OCI-LY3 (cell line): ENCODE measurements at regions not wholly inside any gene's neighbourhood (a gene's known extent, or its start where the extent isn't known, plus 50 kb on each side); places are given as distances from the start of the nearest gene placed in this dataset.

Experiments used
- H2AFZ ChIP-seq: fragments of 200-600, 300-600 bp; shearing (Covaris generic); 2 replicates; pipeline ENCODE4 v1.6.0; 2014; ENCODE audit warnings: antibody characterized with exemption, low read depth, low read length
- H3K27ac ChIP-seq: fragments of 200-600, 300-600 bp; sonication (generic); 2 replicates; pipeline ENCODE4 v1.5.1; 2014; ENCODE audit warnings: mild to moderate bottlenecking, low read length, moderate library complexity, mixed read lengths
- H3K27me3 ChIP-seq: fragments of 200-600, 300-600 bp; sonication (generic); 2 replicates; pipeline ENCODE4 v1.6.1; 2014; ENCODE audit warnings: low read depth, low read length, mixed read lengths
- H3K36me3 ChIP-seq: fragments of 200-600, 300-600 bp; sonication (generic); replicated peaks from 2 replicates; pipeline ENCODE3; 2014; ENCODE audit warnings: low read depth, low read length, mixed read lengths
- H3K4me1 ChIP-seq: fragments of 300-600, 200-600 bp; sonication (generic); 2 replicates; pipeline ENCODE4 v1.6.1; 2014; ENCODE audit warnings: low read length, mixed read lengths
- H3K4me2 ChIP-seq: fragments of 200-600, 300-600 bp; sonication (generic); 2 replicates; pipeline ENCODE4 v1.6.1; 2014; ENCODE audit warnings: low read length, mixed read lengths
- H3K4me3 ChIP-seq: fragments of 300-600, 200-600 bp; sonication (generic); 2 replicates; pipeline ENCODE4 v1.5.1; 2014; ENCODE audit warnings: antibody characterized with exemption, mild to moderate bottlenecking, low read length, moderate library complexity
- H3K79me2 ChIP-seq: fragments of 300-600, 200-600 bp; shearing (Covaris generic); 2 replicates; pipeline ENCODE4 v1.6.1; 2014; ENCODE audit warnings: mild to moderate bottlenecking, low read length, mixed read lengths
- H3K9ac ChIP-seq: fragments of 300-600, 200-600 bp; shearing (Covaris generic); 2 replicates; pipeline ENCODE4 v1.6.0; 2014; ENCODE audit warnings: mild to moderate bottlenecking, low read length, moderate library complexity
- H3K9me3 ChIP-seq: fragments of 200-600, 300-600 bp; shearing (Covaris generic); 2 replicates; pipeline ENCODE4 v1.6.1; 2014; ENCODE audit warnings: low read length, mixed read lengths; ENCODE audit not compliant: insufficient read depth
- H4K20me1 ChIP-seq: fragments of 200-600, 300-600 bp; sonication (generic); 2 replicates; pipeline ENCODE4 v1.6.1; 2016; ENCODE audit warnings: low read length, mixed read lengths; ENCODE audit not compliant: insufficient read depth
- EZH2phosphoT487 ChIP-seq: fragments of 200-600 bp; shearing (Covaris generic); IDR thresholded peaks from 2 replicates; pipeline ENCODE4 v1.6.1; 2018; ENCODE audit warnings: antibody characterized with exemption, mixed run types, low read depth
- TF ChIP-seq, protein P1 (sequence below): fragments of 200-600, 300-600 bp; sonication (generic); IDR thresholded peaks from 2 replicates; pipeline ENCODE4 v1.5.1; 2014; ENCODE audit warnings: antibody characterized with exemption, low read length, low read depth

DNA sequence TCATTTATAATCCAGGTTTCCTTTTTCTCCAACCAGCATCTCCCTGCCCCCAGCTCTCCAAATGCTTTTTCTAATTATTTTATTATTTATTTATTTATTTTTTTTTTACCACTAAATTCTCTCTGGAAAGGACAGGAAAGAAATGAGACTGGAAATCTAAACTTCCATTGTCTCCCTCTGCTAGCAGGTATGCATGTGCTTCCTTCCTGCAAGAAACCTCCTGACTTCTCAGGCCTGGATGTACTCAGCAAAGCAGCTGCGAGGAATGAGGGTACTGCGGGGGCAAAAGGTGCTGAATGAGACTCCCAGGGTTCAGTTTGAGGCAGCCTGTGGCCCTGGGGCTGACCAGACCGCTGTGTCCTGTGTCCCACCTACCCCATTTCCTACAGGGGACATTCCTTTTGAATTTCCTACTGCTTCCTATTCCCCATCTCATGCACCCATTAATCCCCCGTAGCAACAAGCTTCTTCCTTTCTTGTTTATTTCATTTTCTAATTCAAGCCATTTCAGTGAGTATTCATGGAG is 324.6 kb upstream of the IGFBP3 start:
- Histone ChIP-seq H3K4me3 (no peak overlapping the region), H2AFZ (no peak overlapping the region), H3K27me3 (no peaks in the 10 kb centered on the region), H3K27ac (no peak overlapping the region), H3K9me3 (no peaks in the 10 kb centered on the region), H4K20me1 (no peaks in the 10 kb centered on the region), H3K79me2 (no peaks in the 10 kb centered on the region), H3K4me1 (no peaks in the 10 kb centered on the region), H3K36me3 (no peaks in the 10 kb centered on the region), H3K9ac (no peak overlapping the region), H3K4me2 (no peak overlapping the region)
- TF ChIP-seq, protein P1, sequence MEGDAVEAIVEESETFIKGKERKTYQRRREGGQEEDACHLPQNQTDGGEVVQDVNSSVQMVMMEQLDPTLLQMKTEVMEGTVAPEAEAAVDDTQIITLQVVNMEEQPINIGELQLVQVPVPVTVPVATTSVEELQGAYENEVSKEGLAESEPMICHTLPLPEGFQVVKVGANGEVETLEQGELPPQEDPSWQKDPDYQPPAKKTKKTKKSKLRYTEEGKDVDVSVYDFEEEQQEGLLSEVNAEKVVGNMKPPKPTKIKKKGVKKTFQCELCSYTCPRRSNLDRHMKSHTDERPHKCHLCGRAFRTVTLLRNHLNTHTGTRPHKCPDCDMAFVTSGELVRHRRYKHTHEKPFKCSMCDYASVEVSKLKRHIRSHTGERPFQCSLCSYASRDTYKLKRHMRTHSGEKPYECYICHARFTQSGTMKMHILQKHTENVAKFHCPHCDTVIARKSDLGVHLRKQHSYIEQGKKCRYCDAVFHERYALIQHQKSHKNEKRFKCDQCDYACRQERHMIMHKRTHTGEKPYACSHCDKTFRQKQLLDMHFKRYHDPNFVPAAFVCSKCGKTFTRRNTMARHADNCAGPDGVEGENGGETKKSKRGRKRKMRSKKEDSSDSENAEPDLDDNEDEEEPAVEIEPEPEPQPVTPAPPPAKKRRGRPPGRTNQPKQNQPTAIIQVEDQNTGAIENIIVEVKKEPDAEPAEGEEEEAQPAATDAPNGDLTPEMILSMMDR = no peak
- TF ChIP-seq EZH2phosphoT487 = no peak

DNA sequence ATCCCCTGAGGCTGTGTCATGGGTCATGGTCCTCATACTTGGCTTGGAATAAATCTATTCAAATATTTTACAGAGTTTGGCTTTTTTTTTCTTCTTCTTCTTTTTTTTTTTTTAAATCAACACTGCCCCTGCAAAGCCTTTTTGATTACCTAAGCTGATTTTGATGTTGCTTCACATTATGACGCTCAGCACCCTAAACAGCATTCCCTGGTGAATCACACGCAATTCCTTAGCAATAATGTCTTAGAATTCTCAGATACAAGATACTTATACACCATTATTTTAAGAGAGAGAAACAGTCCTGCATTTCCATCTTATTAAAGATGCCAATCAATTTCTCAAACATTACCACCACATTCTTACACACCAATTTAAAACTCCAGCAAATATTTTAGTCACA is 323.7 kb upstream of the IGFBP3 start:
- no peaks in the 10 kb centered on the region for H3K9me3 ChIP-seq
- no peak overlapping the region for H3K27ac ChIP-seq
- no peaks in the 10 kb centered on the region for H3K36me3 ChIP-seq
- no peak for TF ChIP-seq EZH2phosphoT487
- TF ChIP-seq, protein P1 = no peak
- H3K79me2 ChIP-seq = no peaks in the 10 kb centered on the region
- no peaks in the 10 kb centered on the region for H4K20me1 ChIP-seq
- H3K27me3 ChIP-seq = no peaks in the 10 kb centered on the region
- no peaks in the 10 kb centered on the region for H3K4me1 ChIP-seq
- H2AFZ ChIP-seq = no peak overlapping the region
- H3K4me2 ChIP-seq = no peak overlapping the region
- H3K9ac ChIP-seq = no peak overlapping the region
- no peak overlapping the region for H3K4me3 ChIP-seq

DNA sequence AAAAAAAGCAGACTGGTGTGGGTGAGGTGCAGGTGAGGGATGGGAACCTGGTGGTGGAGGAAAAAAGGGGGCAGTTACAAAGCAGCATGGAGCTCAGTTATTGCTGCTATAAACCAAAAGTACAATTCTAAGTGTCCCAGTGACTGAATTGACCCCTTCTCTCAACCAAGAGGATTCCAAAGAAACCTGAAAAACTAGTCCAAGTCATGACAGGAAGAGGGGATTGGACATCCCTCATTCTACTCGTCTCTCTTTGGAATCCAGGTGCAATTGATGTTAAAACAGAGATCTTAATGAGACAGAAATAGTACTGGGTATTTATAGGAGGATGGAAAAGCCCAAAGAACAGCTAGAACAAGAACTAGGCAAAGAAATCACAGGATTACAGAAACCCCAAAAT is 322.3 kb upstream of the IGFBP3 start:
- no peak overlapping the region for H3K4me3 ChIP-seq
- no peaks in the 10 kb centered on the region for H3K4me1 ChIP-seq
- H3K27ac ChIP-seq = no peak overlapping the region
- TF ChIP-seq EZH2phosphoT487 = no peak
- TF ChIP-seq, protein P1 = no peak
- 0 out of 2 replicates have a peak overlapping the region, but pooled peaks have one; percentile 33 for H2AFZ ChIP-seq
- no peaks in the 10 kb centered on the region for H3K9me3 ChIP-seq
- no peaks in the 10 kb centered on the region for H3K79me2 ChIP-seq
- no peak overlapping the region for H3K9ac ChIP-seq
- no peaks in the 10 kb centered on the region for H3K27me3 ChIP-seq
- H3K4me2 ChIP-seq = no peak overlapping the region
- no peaks in the 10 kb centered on the region for H3K36me3 ChIP-seq
- H4K20me1 ChIP-seq = no peaks in the 10 kb centered on the region

DNA sequence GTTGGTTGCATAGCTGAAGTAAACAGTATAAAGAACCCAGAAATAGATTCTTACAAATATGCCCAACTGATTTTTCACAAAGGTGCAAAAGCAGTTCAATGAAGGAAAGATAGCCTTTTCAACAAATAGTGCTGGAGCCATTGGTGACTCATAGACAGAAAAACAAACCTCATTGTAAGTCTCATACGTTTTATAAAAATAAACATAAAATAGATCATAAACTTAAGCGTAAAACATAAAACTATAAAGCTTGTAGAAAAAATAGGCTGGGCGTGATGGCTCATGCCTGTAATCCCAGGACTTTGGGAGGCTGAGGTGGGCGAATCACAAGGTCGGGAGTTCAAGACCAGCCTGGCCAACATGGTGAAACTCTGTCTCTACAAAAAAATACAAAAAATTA is 318.8 kb upstream of the IGFBP3 start:
- H3K9me3 ChIP-seq = no peaks in the 10 kb centered on the region
- H3K79me2 ChIP-seq = no peaks in the 10 kb centered on the region
- no peaks in the 10 kb centered on the region for H4K20me1 ChIP-seq
- no peak overlapping the region for H3K4me2 ChIP-seq
- H3K27me3 ChIP-seq = no peaks in the 10 kb centered on the region
- no peaks in the 10 kb centered on the region for H3K4me1 ChIP-seq
- no peak overlapping the region for H2AFZ ChIP-seq
- H3K27ac ChIP-seq = no peak overlapping the region
- H3K4me3 ChIP-seq = no peak overlapping the region
- H3K36me3 ChIP-seq = no peaks in the 10 kb centered on the region
- no peak overlapping the region for H3K9ac ChIP-seq
- TF ChIP-seq, protein P1 = no peak
- no peak for TF ChIP-seq EZH2phosphoT487
